GM23338 (cell line): ENCODE measurements at regions not wholly inside any gene's neighbourhood (a gene's known extent, or its start where the extent isn't known, plus 50 kb on each side); places are given as distances from the start of the nearest gene placed in this dataset.

Experiments
- ATAC-seq: fragments of 200-7000 bp; cut with Tn5 transposase; 3 replicates; pipeline ENCODE4 v1.9.1; 2020
- DNase-seq: peaks from one replicate; pipeline ENCODE4 v3.0.0-alpha.2; 2015; ENCODE audit warnings: low spot score
- H2AFZ ChIP-seq: fragments of 200-600 bp; sonication (generic); 2 replicates; pipeline ENCODE4 v1.8.0; 2016; ENCODE audit warnings: antibody characterized with exemption, mild to moderate bottlenecking, moderate library complexity
- H3F3A ChIP-seq: fragments of 200-600 bp; sonication (generic); replicated peaks from 2 replicates; pipeline ENCODE4 v1.8.0; 2017; ENCODE audit warnings: antibody characterized with exemption, mixed run types, low read depth
- H3K27ac ChIP-seq: fragments of 200-600 bp; sonication (generic); 2 replicates; pipeline ENCODE4 v1.6.1; 2016; ENCODE audit warnings: low read depth
- H3K27me3 ChIP-seq: fragments of 200-600 bp; sonication (generic); 2 replicates; pipeline ENCODE4 v1.8.0; 2016; ENCODE audit warnings: mild to moderate bottlenecking, mixed run types, moderate library complexity; ENCODE audit not compliant: insufficient read depth
- H3K36me3 ChIP-seq: fragments of 200-600 bp; sonication (generic); 2 replicates; pipeline ENCODE4 v1.8.0; 2016; ENCODE audit warnings: mild to moderate bottlenecking; ENCODE audit not compliant: insufficient read depth
- H3K4me1 ChIP-seq: fragments of 200-600 bp; sonication (generic); 2 replicates; pipeline ENCODE4 v1.8.0; 2016; ENCODE audit warnings: mild to moderate bottlenecking, moderate library complexity; ENCODE audit not compliant: insufficient read depth
- H3K4me2 ChIP-seq: fragments of 200-600 bp; sonication (generic); 2 replicates; pipeline ENCODE4 v1.7.1; 2017; ENCODE audit warnings: mixed run types
- H3K4me3 ChIP-seq: fragments of 200-600 bp; sonication (generic); 2 replicates; pipeline ENCODE4 v1.6.1; 2016; ENCODE audit warnings: mixed run types
- H3K79me2 ChIP-seq: fragments of 200-600 bp; sonication (generic); replicated peaks from 2 replicates; pipeline ENCODE4 v1.8.0; 2017; ENCODE audit warnings: mild to moderate bottlenecking; ENCODE audit not compliant: insufficient read depth
- H3K9me2 ChIP-seq: fragments of 200-600 bp; sonication (generic); 2 replicates; pipeline ENCODE4 v1.8.0; 2017; ENCODE audit not compliant: insufficient read depth
- H4K20me1 ChIP-seq: fragments of 200-600 bp; sonication (generic); replicated peaks from 2 replicates; pipeline ENCODE4 v1.8.0; 2017; ENCODE audit warnings: mild to moderate bottlenecking; ENCODE audit not compliant: insufficient read depth
- H3K27ac Mint-ChIP-seq: 2 replicates; pipeline ENCODE4 v1.8.0; 2020; ENCODE audit warnings: inconsistent platforms, mild to moderate bottlenecking, moderate library complexity, mixed read lengths
- H3K27me3 Mint-ChIP-seq: 3 replicates; pipeline ENCODE4 v1.8.0; 2022; ENCODE audit warnings: low read depth, mild to moderate bottlenecking, moderate library complexity, mixed read lengths, inconsistent platforms; ENCODE audit not compliant: insufficient read depth, poor library complexity
- H3K36me3 Mint-ChIP-seq: 3 replicates; pipeline ENCODE4 v1.8.0; 2021; ENCODE audit warnings: low read depth, mild to moderate bottlenecking, inconsistent platforms, moderate library complexity, mixed read lengths
- H3K4me1 Mint-ChIP-seq: 3 replicates; pipeline ENCODE4 v1.8.0; 2020; ENCODE audit warnings: mild to moderate bottlenecking, inconsistent platforms, mixed read lengths
- H3K4me3 Mint-ChIP-seq: 3 replicates; pipeline ENCODE4 v1.8.0; 2021; ENCODE audit warnings: moderate library complexity, mild to moderate bottlenecking, inconsistent platforms, mixed read lengths
- H3K9me3 Mint-ChIP-seq: 3 replicates; pipeline ENCODE4 v1.8.0; 2020; ENCODE audit warnings: moderate library complexity, mild to moderate bottlenecking, inconsistent platforms, mixed read lengths
- CREB1 ChIP-seq: fragments of 250-450 bp; sonication (Bioruptor Pico); IDR thresholded peaks from 2 replicates; pipeline ENCODE4 v1.5.0; 2020; ENCODE audit warnings: low read depth, mild to moderate bottlenecking, moderate library complexity
- ETS1 ChIP-seq: IDR thresholded peaks from 2 replicates; pipeline ENCODE4 v1.6.1; 2016; ENCODE audit warnings: antibody characterized with exemption
- EZH2 ChIP-seq: fragments of 200-600 bp; sonication (generic); IDR thresholded peaks from one replicate; pipeline ENCODE4 v1.8.0; 2017; ENCODE audit warnings: antibody characterized with exemption, mild to moderate bottlenecking, low read depth; ENCODE audit not compliant: unreplicated experiment
- EZH2phosphoT487 ChIP-seq: fragments of 200-600 bp; sonication (generic); IDR thresholded peaks from one replicate; pipeline ENCODE4 v1.8.1; 2018; ENCODE audit warnings: antibody characterized with exemption; ENCODE audit not compliant: unreplicated experiment
- JUNB ChIP-seq: IDR thresholded peaks from one replicate; pipeline ENCODE4 v1.6.1; 2016; ENCODE audit warnings: antibody characterized with exemption; ENCODE audit not compliant: unreplicated experiment
- NANOG ChIP-seq: IDR thresholded peaks from 2 replicates; pipeline ENCODE4 v1.6.1; 2016; ENCODE audit warnings: antibody characterized with exemption, borderline replicate concordance
- POLR2AphosphoS5 ChIP-seq: IDR thresholded peaks from 2 replicates; pipeline ENCODE4 v1.6.1; 2016; ENCODE audit warnings: antibody characterized with exemption, low read depth
- ZNF114 ChIP-seq: fragments of 250-450 bp; sonication (Bioruptor Pico); IDR thresholded peaks from 2 replicates; pipeline ENCODE4 v1.5.0; 2020; ENCODE audit warnings: mild to moderate bottlenecking, moderate library complexity
- ZNF462 ChIP-seq: fragments of 250-450 bp; sonication (Bioruptor Pico); IDR thresholded peaks from 2 replicates; pipeline ENCODE4 v1.5.0; 2020; ENCODE audit warnings: mild to moderate bottlenecking, moderate library complexity
- TF ChIP-seq, protein P1 (sequence below), 2 experiments: fragments of 200-600 bp in 1 of 2; sonication (generic) in 1 of 2; conservative IDR thresholded peaks; 2 replicates each; pipeline versions ENCODE4 v1.5.1 to v1.6.1; 2016 to 2017; ENCODE audit warnings: antibody characterized with exemption in 2 of 2, low read depth in 2 of 2, mild to moderate bottlenecking in 2 of 2, moderate library complexity in 1 of 2

GRCh38 chr17:14693382-14693781 is 392.5 kb downstream of the HS3ST3B1 start:
- ATAC-seq (no peak), DNase-seq (no peak)
- no peaks in the 10 kb centered on the region for H3K4me1 Mint-ChIP-seq
- no peaks in the 10 kb centered on the region for H3K4me1 ChIP-seq
- no peaks in the 10 kb centered on the region for H3K79me2 ChIP-seq
- no peak overlapping the region for H3K27ac ChIP-seq
- no peaks in the 10 kb centered on the region for H4K20me1 ChIP-seq
- H3K36me3 Mint-ChIP-seq: no peaks in the 10 kb centered on the region; the same call in 2 of the 3 replicates
- no peaks in the 10 kb centered on the region for H3K9me2 ChIP-seq
- no peak overlapping the region for H3K27ac Mint-ChIP-seq
- H3F3A ChIP-seq: no peaks in the 10 kb centered on the region
- H3K9me3 Mint-ChIP-seq: peaks cover 14% of the 10 kb centered on the region; the same call in 2 of the 3 replicates
- no peak overlapping the region for H3K4me3 Mint-ChIP-seq
- H3K36me3 ChIP-seq: no peaks in the 10 kb centered on the region
- no peak overlapping the region for H3K4me2 ChIP-seq
- H3K4me3 ChIP-seq: no peak overlapping the region
- no peaks in the 10 kb centered on the region for H3K27me3 ChIP-seq
- H3K27me3 Mint-ChIP-seq: peaks cover 2% of the 10 kb centered on the region
- no peak overlapping the region for H2AFZ ChIP-seq
- TF ChIP-seq JUNB (no peak), POLR2AphosphoS5 (no peak), CREB1 (CRISPR knock-in tag) (no peak)

DNA sequence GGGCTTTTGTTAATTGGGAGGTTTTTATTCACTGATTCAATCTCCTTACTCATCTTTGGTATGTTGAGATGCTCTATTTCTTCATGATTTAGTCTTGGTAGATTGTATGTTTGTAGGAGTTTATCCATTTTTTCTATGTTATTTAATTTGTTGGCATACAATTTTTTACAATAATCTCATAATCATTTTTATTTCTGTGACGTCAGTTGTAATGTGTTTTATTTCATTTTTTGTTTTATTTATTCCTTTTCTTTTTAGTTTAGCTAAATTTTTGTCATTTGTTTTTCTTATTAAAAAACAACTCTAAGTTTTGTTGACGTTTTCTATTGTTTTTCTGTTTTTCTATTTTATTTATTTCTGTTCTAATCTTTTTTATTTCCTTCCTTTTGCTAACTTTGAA is 389.8 kb downstream of the HS3ST3B1 start:
- H3K4me2 ChIP-seq: no peak overlapping the region
- H3K4me3 ChIP-seq: no peak overlapping the region
- H2AFZ ChIP-seq: no peak overlapping the region
- ATAC-seq: no peak
- H3K27me3 Mint-ChIP-seq: peaks cover 2% of the 10 kb centered on the region
- H3K27ac Mint-ChIP-seq: no peak overlapping the region
- H3K27me3 ChIP-seq: no peaks in the 10 kb centered on the region
- H3K4me3 Mint-ChIP-seq: no peak overlapping the region
- H3K36me3 Mint-ChIP-seq: no peaks in the 10 kb centered on the region; the same call in 2 of the 3 replicates
- no peaks in the 10 kb centered on the region for H3K4me1 Mint-ChIP-seq
- DNase-seq: no peak
- H4K20me1 ChIP-seq: no peaks in the 10 kb centered on the region
- H3K9me3 Mint-ChIP-seq: peaks cover 14% of the 10 kb centered on the region; the same call in 2 of the 3 replicates
- no peaks in the 10 kb centered on the region for H3K9me2 ChIP-seq
- no peaks in the 10 kb centered on the region for H3K4me1 ChIP-seq
- H3K79me2 ChIP-seq: no peaks in the 10 kb centered on the region
- no peaks in the 10 kb centered on the region for H3F3A ChIP-seq
- no peaks in the 10 kb centered on the region for H3K36me3 ChIP-seq
- no peak overlapping the region for H3K27ac ChIP-seq
- TF ChIP-seq, protein P1, sequence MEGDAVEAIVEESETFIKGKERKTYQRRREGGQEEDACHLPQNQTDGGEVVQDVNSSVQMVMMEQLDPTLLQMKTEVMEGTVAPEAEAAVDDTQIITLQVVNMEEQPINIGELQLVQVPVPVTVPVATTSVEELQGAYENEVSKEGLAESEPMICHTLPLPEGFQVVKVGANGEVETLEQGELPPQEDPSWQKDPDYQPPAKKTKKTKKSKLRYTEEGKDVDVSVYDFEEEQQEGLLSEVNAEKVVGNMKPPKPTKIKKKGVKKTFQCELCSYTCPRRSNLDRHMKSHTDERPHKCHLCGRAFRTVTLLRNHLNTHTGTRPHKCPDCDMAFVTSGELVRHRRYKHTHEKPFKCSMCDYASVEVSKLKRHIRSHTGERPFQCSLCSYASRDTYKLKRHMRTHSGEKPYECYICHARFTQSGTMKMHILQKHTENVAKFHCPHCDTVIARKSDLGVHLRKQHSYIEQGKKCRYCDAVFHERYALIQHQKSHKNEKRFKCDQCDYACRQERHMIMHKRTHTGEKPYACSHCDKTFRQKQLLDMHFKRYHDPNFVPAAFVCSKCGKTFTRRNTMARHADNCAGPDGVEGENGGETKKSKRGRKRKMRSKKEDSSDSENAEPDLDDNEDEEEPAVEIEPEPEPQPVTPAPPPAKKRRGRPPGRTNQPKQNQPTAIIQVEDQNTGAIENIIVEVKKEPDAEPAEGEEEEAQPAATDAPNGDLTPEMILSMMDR (conservative IDR thresholded peaks at IDR 0.05; ENCODE audit: low read depth in 2 of 2): no peak
- TF ChIP-seq CREB1 (CRISPR knock-in tag) (no peak), EZH2 (no peak), ZNF462 (CRISPR knock-in tag) (no peak), POLR2AphosphoS5 (no peak), EZH2phosphoT487 (no peak), JUNB (no peak), NANOG (no peak), ETS1 (no peak), ZNF114 (CRISPR knock-in tag) (no peak)
